ENCODE measurements at regions not wholly inside any gene's neighbourhood (a gene's known extent, or its start where the extent isn't known, plus 50 kb on each side); places are given as distances from the start of the nearest gene placed in this dataset.

- TF ChIP-seq CTCF (IDR thresholded peaks at IDR 0.05) (no peak), POLR2A (IDR thresholded peaks at IDR 0.05) (no peak)
These were observed 242.0 kb downstream of the BRD1 start for GRCh38 chr22:49585461-49586243.

Data from esophagus squamous epithelium (tissue), 4 donors.